Gastrocnemius medialis (tissue), 4 donors: ENCODE measurements at regions not wholly inside any gene's neighbourhood (a gene's known extent, or its start where the extent isn't known, plus 50 kb on each side); places are given as distances from the start of the nearest gene placed in this dataset.

ENCODE experiments used
- ATAC-seq, 2 donors: fragments of 150-250 bp; one replicate each; pipeline ENCODE4 v1.9.1; 2016
- DNase-seq, 2 donors: peaks; one replicate each; pipeline ENCODE4 v3.0.0-alpha.2; 2019
- H3K27ac ChIP-seq, 4 donors: fragments of 200-600 bp; sonication (generic); 1 replicate in 1 of 4; 2 replicates in 3 of 4; pipeline ENCODE4 v1.5.1; 2016 to 2018; ENCODE audit warnings: mild to moderate bottlenecking in 2 of 4, moderate library complexity in 1 of 4
- H3K27me3 ChIP-seq, 3 donors: fragments of 200-600 bp; sonication (generic) in 2 of 3; 1 replicate in 1 of 3; 2 replicates in 2 of 3; pipeline versions ENCODE4 v1.5.1 to v1.6.0; 2016 to 2019; ENCODE audit warnings: mild to moderate bottlenecking in 1 of 3, moderate library complexity in 1 of 3
- H3K36me3 ChIP-seq, 2 donors: fragments of 200-600 bp; sonication (generic) in 1 of 2; one replicate each; pipeline ENCODE4 v1.5.1; 2017 to 2018
- H3K4me1 ChIP-seq, 2 donors: fragments of 200-600 bp; sonication (generic) in 1 of 2; one replicate each; pipeline ENCODE4 v1.5.1; 2016 to 2017; ENCODE audit warnings: mild to moderate bottlenecking in 2 of 2
- H3K4me3 ChIP-seq, 4 donors: fragments of 200-600 bp; sonication (generic) in 3 of 4; 1 replicate in 1 of 4; 2 replicates in 3 of 4; pipeline ENCODE4 v1.5.1; 2016 to 2019; ENCODE audit warnings: mild to moderate bottlenecking in 2 of 4
- H3K9me3 ChIP-seq, 3 donors: fragments of 200-600 bp; sonication (generic) in 2 of 3; 1 replicate in 1 of 3; 2 replicates in 2 of 3; pipeline ENCODE4 v1.5.1; 2016 to 2019
- CTCF ChIP-seq, 5 experiments: fragments of 450-650 bp in 3 of 5; fragments of 200-600 bp in 2 of 5; sonication (generic) in 2 of 5; IDR thresholded peaks in 4 of 5; conservative IDR thresholded peaks in 1 of 5; 1 replicate in 4 of 5; 2 replicates in 1 of 5; pipeline ENCODE4 v1.5.1; 2016 to 2019; ENCODE audit warnings: antibody characterized with exemption in 5 of 5, mild to moderate bottlenecking in 3 of 5, moderate library complexity in 3 of 5
- POLR2A ChIP-seq, 2 donors: fragments of 450-650 bp; IDR thresholded peaks; one replicate each; pipeline ENCODE4 v1.6.1; 2017; ENCODE audit warnings: antibody characterized with exemption in 2 of 2, mild to moderate bottlenecking in 2 of 2, moderate library complexity in 2 of 2
- in situ Hi-C, 4 donors: fragments of 200-750 bp; cut with MboI; loops; one replicate each; pipeline versions ENCODE4 v1.15.0 to v1.8.0; 2017; ENCODE audit warnings: low sequenced_read_pairs in 4 of 4
- intact Hi-C: fragments of 100-400 bp; cut with DNase I; formaldehyde crosslinking; loops from one replicate; pipeline ENCODE4 v1.15.1; 2023; ENCODE audit warnings: low total_unique reads

GRCh38 chr16:86974120-86974519 is 343.1 kb downstream of the C16orf95 start:
- ATAC-seq (no peak), DNase-seq (no peak)
- in situ Hi-C loops (no loop called here), intact Hi-C loops (no loop called here)
- Histone ChIP-seq H3K27ac (no peak overlapping the region), H3K4me3 (no peak overlapping the region), H3K4me1 (no peaks in the 10 kb centered on the region), H3K9me3 (no peaks in the 10 kb centered on the region), H3K36me3 (no peaks in the 10 kb centered on the region), H3K27me3 (peaks cover 0 to 14% (median 0%) of the 10 kb centered on the region in 3 donors)
- no peak for TF ChIP-seq POLR2A (IDR thresholded peaks at IDR 0.05)
- no peak for TF ChIP-seq CTCF (IDR thresholded peaks at IDR 0.05 in 4 of 5, conservative IDR thresholded peaks at IDR 0.05 in 1 of 5)

GRCh38 chr16:86975445-86975844 is 341.7 kb downstream of the C16orf95 start:
- no peak overlapping the region for H3K27ac ChIP-seq
- no peaks in the 10 kb centered on the region for H3K4me1 ChIP-seq
- intact Hi-C loops, result no loop called here
- no peaks in the 10 kb centered on the region for H3K36me3 ChIP-seq
- ATAC-seq (peak in 1 of 2 donors; percentile 26), DNase-seq (no peak)
- TF ChIP-seq POLR2A (IDR thresholded peaks at IDR 0.05) (no peak), CTCF (IDR thresholded peaks at IDR 0.05 in 4 of 5, conservative IDR thresholded peaks at IDR 0.05 in 1 of 5) (no peak)
- no peaks in the 10 kb centered on the region for H3K9me3 ChIP-seq
- in situ Hi-C loops, result no loop called here
- H3K4me3 ChIP-seq, result no peak overlapping the region
- H3K27me3 ChIP-seq, result peaks cover 0 to 7% (median 4%) of the 10 kb centered on the region in 3 donors

- no peaks in the 10 kb centered on the region for H3K36me3 ChIP-seq
- TF ChIP-seq CTCF (IDR thresholded peaks at IDR 0.05 in 4 of 5, conservative IDR thresholded peaks at IDR 0.05 in 1 of 5) (no peak), POLR2A (IDR thresholded peaks at IDR 0.05) (no peak)
- no peak for ATAC-seq
- H3K4me1 ChIP-seq, result no peaks in the 10 kb centered on the region
- DNase-seq, result no peak
- H3K9me3 ChIP-seq, result no peaks in the 10 kb centered on the region
- no peak overlapping the region for H3K4me3 ChIP-seq
- no peak overlapping the region for H3K27ac ChIP-seq
- H3K27me3 ChIP-seq, result peaks cover 0 to 7% (median under 1%) of the 10 kb centered on the region in 3 donors
- in situ Hi-C loops, result no loop called here
- intact Hi-C loops, result no loop called here
Observed at GRCh38 chr16:86977076-86977676, 340.0 kb downstream of the C16orf95 start.

- Histone ChIP-seq H3K4me1 (no peaks in the 10 kb centered on the region), H3K27me3 (peaks cover 0 to 7% (median 0%) of the 10 kb centered on the region in 3 donors), H3K36me3 (no peaks in the 10 kb centered on the region), H3K4me3 (no peak overlapping the region), H3K9me3 (no peaks in the 10 kb centered on the region), H3K27ac (no peak overlapping the region)
- no peak for TF ChIP-seq POLR2A (IDR thresholded peaks at IDR 0.05)
- TF ChIP-seq CTCF (IDR thresholded peaks at IDR 0.05 in 4 of 5, conservative IDR thresholded peaks at IDR 0.05 in 1 of 5), result no peak
- in situ Hi-C loops (no loop called here), intact Hi-C loops (no loop called here)
- no peak for DNase-seq
- no peak for ATAC-seq
Observed at GRCh38 chr16:86978445-86979030, 338.7 kb downstream of the C16orf95 start.
